Retinal pigment epithelial cell (primary cell): ENCODE measurements at regions not wholly inside any gene's neighbourhood (a gene's known extent, or its start where the extent isn't known, plus 50 kb on each side); places are given as distances from the start of the nearest gene placed in this dataset.

Source experiments
- DNase-seq: peaks from one replicate; pipeline ENCODE4 v3.0.0-alpha.2; 2010; ENCODE audit warnings: low read depth
- H3K4me3 ChIP-seq: 2 replicates; pipeline ENCODE4 v1.5.1; 2011; ENCODE audit warnings: mild to moderate bottlenecking, low read length, control low read depth, moderate library complexity
- TF ChIP-seq, protein P1 (sequence below): conservative IDR thresholded peaks from 2 replicates; pipeline ENCODE4 v1.5.1; 2011; ENCODE audit warnings: low read depth, low read length, control low read depth, inconsistent platforms

DNA sequence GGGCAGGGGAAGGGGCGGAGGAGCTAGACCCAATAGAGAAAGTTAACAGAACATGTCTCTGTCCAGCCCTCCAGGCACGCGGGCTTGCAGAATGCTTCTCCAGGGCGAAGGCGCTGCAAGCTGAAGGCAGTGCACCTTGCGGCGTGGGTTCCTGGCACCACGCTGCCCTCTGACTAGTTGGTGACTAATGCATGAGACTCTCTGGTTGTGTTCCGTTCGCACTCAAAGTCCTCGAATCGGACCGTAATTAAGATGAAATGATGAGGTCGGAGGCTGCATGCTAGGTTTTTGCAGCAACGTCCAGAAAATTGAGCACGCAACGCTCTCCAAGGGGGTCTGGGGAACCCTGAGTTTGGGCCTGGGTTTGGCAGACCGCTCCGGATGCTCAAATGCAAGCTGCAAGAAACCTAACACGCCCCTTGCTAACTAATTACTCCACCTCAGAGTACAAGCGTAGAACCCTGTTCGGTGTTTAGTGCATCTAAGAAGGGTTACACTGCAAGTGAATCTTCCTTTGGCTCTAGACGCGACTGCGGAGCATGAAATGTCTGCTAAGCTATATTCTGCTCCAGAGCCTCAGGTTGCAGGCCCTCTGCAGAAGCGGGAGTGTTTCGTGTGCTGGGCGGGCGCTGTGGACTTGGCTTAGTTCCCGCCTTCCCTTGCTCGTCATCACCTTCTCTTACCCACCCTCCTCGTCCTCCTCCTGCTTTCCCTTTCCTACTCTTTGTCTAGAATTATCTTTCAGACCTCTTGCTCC lies 57.1 kb upstream of the NKAP start:
- peak; percentile 14 for DNase-seq
- no peak overlapping the region for H3K4me3 ChIP-seq
- TF ChIP-seq, protein P1, sequence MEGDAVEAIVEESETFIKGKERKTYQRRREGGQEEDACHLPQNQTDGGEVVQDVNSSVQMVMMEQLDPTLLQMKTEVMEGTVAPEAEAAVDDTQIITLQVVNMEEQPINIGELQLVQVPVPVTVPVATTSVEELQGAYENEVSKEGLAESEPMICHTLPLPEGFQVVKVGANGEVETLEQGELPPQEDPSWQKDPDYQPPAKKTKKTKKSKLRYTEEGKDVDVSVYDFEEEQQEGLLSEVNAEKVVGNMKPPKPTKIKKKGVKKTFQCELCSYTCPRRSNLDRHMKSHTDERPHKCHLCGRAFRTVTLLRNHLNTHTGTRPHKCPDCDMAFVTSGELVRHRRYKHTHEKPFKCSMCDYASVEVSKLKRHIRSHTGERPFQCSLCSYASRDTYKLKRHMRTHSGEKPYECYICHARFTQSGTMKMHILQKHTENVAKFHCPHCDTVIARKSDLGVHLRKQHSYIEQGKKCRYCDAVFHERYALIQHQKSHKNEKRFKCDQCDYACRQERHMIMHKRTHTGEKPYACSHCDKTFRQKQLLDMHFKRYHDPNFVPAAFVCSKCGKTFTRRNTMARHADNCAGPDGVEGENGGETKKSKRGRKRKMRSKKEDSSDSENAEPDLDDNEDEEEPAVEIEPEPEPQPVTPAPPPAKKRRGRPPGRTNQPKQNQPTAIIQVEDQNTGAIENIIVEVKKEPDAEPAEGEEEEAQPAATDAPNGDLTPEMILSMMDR: no peak

- TF ChIP-seq, protein P1: no peak
Observed at GRCh38 chrX:119999087-119999634, 55.6 kb upstream of the NKAP start.

DNA sequence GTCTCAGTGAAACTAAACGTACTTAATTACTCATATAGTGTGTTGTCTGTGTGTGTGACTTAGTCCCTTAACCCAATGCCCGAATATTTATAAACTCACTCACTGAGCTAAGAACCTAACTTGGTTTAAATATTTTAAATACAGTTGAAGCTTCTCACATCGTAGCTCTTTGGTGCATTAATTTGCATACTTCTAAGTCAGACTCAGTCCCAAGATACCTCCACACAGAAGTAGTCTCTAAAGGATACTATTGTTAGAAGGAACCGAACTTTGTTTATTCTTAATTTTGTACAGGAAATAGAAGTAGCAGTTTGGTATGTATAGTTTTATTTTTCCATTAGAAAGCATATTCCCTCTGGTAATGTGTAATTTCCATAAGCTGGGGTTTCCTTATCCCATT lies 54.0 kb upstream of the NKAP start:
- H3K4me3 ChIP-seq: no peak overlapping the region
- DNase-seq: no peak
- TF ChIP-seq, protein P1: no peak

More at GRCh38 chrX:119999087-119999634, 55.6 kb upstream of the NKAP start:
- no peak for DNase-seq
- no peak overlapping the region for H3K4me3 ChIP-seq

- DNase-seq: no peak
- H3K4me3 ChIP-seq: no peak overlapping the region
- TF ChIP-seq, protein P1: no peak
Observed at GRCh38 chrX:119996600-119997524, 53.3 kb upstream of the NKAP start.

GRCh38 chrX:119996069-119996468 lies 52.5 kb upstream of the NKAP start:
- DNase-seq: no peak
- no peak overlapping the region for H3K4me3 ChIP-seq
- TF ChIP-seq, protein P1: no peak
